Transverse colon (tissue), 3 donors: ENCODE measurements at regions not wholly inside any gene's neighbourhood (a gene's known extent, or its start where the extent isn't known, plus 50 kb on each side); places are given as distances from the start of the nearest gene placed in this dataset.

Source experiments
- EP300 ChIP-seq: sonication (generic); formaldehyde crosslinking; IDR thresholded peaks from one replicate; pipeline ENCODE4 v1.6.1; 2017; ENCODE audit warnings: antibody characterized with exemption, low read depth
- POLR2A ChIP-seq: fragments of 450-650 bp; IDR thresholded peaks from one replicate; pipeline ENCODE4 v1.6.1; 2016; ENCODE audit warnings: antibody characterized with exemption, mild to moderate bottlenecking, moderate library complexity
- TF ChIP-seq, protein P1 (sequence below), 5 experiments: fragments of 200-600 bp in 3 of 5; fragments of 450-650 bp in 2 of 5; sonication (generic) in 3 of 5; IDR thresholded peaks; 1 replicate in 2 of 5; 2 replicates in 3 of 5; pipeline ENCODE4 v1.5.1; 2016 to 2017; ENCODE audit warnings: antibody characterized with exemption in 5 of 5, inconsistent platforms in 3 of 5, mild to moderate bottlenecking in 2 of 5, moderate library complexity in 1 of 5

DNA sequence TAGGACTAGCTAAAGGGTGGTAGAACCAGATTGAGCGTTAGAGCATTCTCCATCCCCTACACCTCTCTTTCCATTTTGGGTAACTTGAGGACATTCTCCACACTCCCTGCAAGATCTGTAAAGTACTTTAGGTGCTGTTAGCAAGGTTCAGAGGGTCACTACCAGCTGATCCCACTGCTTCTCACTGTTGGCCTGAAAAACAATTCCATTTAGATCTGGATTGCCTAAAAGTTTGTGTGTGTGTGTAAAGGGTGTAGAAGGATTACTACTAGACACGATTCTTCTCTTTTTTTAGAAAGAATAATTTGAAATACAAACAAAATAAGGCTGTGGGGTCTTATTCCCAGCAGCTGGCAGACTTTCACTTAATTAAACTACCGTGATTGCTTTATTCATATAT, 95.1 kb upstream of the TMEM178A start:
- TF ChIP-seq, protein P1, sequence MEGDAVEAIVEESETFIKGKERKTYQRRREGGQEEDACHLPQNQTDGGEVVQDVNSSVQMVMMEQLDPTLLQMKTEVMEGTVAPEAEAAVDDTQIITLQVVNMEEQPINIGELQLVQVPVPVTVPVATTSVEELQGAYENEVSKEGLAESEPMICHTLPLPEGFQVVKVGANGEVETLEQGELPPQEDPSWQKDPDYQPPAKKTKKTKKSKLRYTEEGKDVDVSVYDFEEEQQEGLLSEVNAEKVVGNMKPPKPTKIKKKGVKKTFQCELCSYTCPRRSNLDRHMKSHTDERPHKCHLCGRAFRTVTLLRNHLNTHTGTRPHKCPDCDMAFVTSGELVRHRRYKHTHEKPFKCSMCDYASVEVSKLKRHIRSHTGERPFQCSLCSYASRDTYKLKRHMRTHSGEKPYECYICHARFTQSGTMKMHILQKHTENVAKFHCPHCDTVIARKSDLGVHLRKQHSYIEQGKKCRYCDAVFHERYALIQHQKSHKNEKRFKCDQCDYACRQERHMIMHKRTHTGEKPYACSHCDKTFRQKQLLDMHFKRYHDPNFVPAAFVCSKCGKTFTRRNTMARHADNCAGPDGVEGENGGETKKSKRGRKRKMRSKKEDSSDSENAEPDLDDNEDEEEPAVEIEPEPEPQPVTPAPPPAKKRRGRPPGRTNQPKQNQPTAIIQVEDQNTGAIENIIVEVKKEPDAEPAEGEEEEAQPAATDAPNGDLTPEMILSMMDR (IDR thresholded peaks at IDR 0.05): no peak
- TF ChIP-seq EP300: no peak
- no peak for TF ChIP-seq POLR2A
